ENCODE measurements at regions not wholly inside any gene's neighbourhood (a gene's known extent, or its start where the extent isn't known, plus 50 kb on each side); places are given as distances from the start of the nearest gene placed in this dataset.

- Mint-ChIP-seq H3K36me3 (ENCODE audit: low read depth) (no peaks in the 10 kb centered on the region), H3K4me3 (no peak overlapping the region), H3K9me3 (no peaks in the 10 kb centered on the region), H3K4me1 (no peaks in the 10 kb centered on the region), H3K27me3 (ENCODE audit: low read depth) (peaks cover 20% of the 10 kb centered on the region), H3K27ac (no peak overlapping the region)
- no peak for TF ChIP-seq CTCF (IDR thresholded peaks at IDR 0.05; ENCODE audit: unreplicated experiment in 3 of 3)
These were observed 236.7 kb downstream of the BRD1 start for GRCh38 chr22:49590851-49591445.

GRCh38 chr22:49590381-49590780 lies 237.3 kb downstream of the BRD1 start:
- Mint-ChIP-seq H3K9me3 (no peaks in the 10 kb centered on the region), H3K36me3 (ENCODE audit: low read depth) (no peaks in the 10 kb centered on the region), H3K4me3 (no peak overlapping the region), H3K27ac (no peak overlapping the region), H3K4me1 (no peaks in the 10 kb centered on the region), H3K27me3 (ENCODE audit: low read depth) (peaks cover 25% of the 10 kb centered on the region)
- TF ChIP-seq CTCF (IDR thresholded peaks at IDR 0.05; ENCODE audit: unreplicated experiment in 3 of 3): no peak

- Mint-ChIP-seq H3K27me3 (ENCODE audit: low read depth) (peaks cover 29% of the 10 kb centered on the region), H3K36me3 (ENCODE audit: low read depth) (no peaks in the 10 kb centered on the region), H3K4me1 (no peaks in the 10 kb centered on the region), H3K4me3 (no peak overlapping the region), H3K9me3 (no peaks in the 10 kb centered on the region), H3K27ac (no peak overlapping the region)
- no peak for TF ChIP-seq CTCF (IDR thresholded peaks at IDR 0.05; ENCODE audit: unreplicated experiment in 3 of 3)
These were observed 237.9 kb downstream of the BRD1 start for GRCh38 chr22:49589811-49590210.

GRCh38 chr22:49589301-49589700 lies 238.4 kb downstream of the BRD1 start:
- H3K9me3 Mint-ChIP-seq: no peaks in the 10 kb centered on the region
- H3K36me3 Mint-ChIP-seq (ENCODE audit: low read depth): no peaks in the 10 kb centered on the region
- H3K4me1 Mint-ChIP-seq: no peaks in the 10 kb centered on the region
- H3K4me3 Mint-ChIP-seq: no peak overlapping the region
- H3K27ac Mint-ChIP-seq: no peak overlapping the region
- peaks cover 31% of the 10 kb centered on the region for H3K27me3 Mint-ChIP-seq (ENCODE audit: low read depth)
- no peak for TF ChIP-seq CTCF (IDR thresholded peaks at IDR 0.05; ENCODE audit: unreplicated experiment in 3 of 3)

GRCh38 chr22:49588739-49589138 lies 238.9 kb downstream of the BRD1 start:
- Mint-ChIP-seq H3K27ac (no peak overlapping the region), H3K9me3 (no peaks in the 10 kb centered on the region), H3K4me3 (no peak overlapping the region), H3K36me3 (ENCODE audit: low read depth) (no peaks in the 10 kb centered on the region), H3K4me1 (no peaks in the 10 kb centered on the region), H3K27me3 (ENCODE audit: low read depth) (peaks cover 34% of the 10 kb centered on the region)
- no peak for TF ChIP-seq CTCF (IDR thresholded peaks at IDR 0.05; ENCODE audit: unreplicated experiment in 3 of 3)

- no peaks in the 10 kb centered on the region for H3K4me1 Mint-ChIP-seq
- no peak overlapping the region for H3K27ac Mint-ChIP-seq
- TF ChIP-seq CTCF (IDR thresholded peaks at IDR 0.05; ENCODE audit: unreplicated experiment in 3 of 3): no peak
- H3K27me3 Mint-ChIP-seq (ENCODE audit: low read depth): peaks cover 37% of the 10 kb centered on the region
- H3K36me3 Mint-ChIP-seq (ENCODE audit: low read depth): no peaks in the 10 kb centered on the region
- H3K9me3 Mint-ChIP-seq: no peaks in the 10 kb centered on the region
- H3K4me3 Mint-ChIP-seq: no peak overlapping the region
These were observed 239.7 kb downstream of the BRD1 start for GRCh38 chr22:49587987-49588386.

All from nephron (organoid).